ENCODE measurements at regions not wholly inside any gene's neighbourhood (a gene's known extent, or its start where the extent isn't known, plus 50 kb on each side); places are given as distances from the start of the nearest gene placed in this dataset.

DNA sequence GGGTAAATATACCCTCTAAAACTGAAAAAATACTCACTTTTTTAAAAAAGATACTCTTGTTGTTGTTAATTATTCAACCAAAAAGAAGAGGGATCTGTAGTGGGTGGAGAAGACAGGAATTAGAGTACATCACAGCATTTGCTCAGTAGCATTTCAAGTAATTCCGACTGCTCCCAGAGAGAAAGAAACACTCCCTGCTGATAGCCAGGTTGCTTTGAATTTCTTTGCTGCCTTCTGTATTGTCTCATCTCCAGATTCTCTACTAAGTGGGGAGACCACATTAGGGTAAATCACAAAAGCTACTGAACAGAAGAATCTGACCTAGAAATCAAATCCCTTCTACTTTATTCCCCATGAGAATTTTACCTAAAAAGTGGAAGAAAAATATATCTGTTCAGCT is 661.1 kb downstream of the BRINP3 start:
- Histone ChIP-seq H3K27me3 (no peaks in the 10 kb centered on the region), H3K36me3 (no peaks in the 10 kb centered on the region), H3K9me3 (no peaks in the 10 kb centered on the region), H3K4me1 (ENCODE audit: control insufficient read depth in 1 of 2, insufficient read depth in 1 of 2, low read depth in 1 of 2, low read length in 1 of 2) (no peaks in the 10 kb centered on the region), H3K27ac (no peak overlapping the region), H3K4me3 (ENCODE audit: low read depth in 1 of 2, low read length in 1 of 2) (no peak overlapping the region)
- TF ChIP-seq, protein P1, sequence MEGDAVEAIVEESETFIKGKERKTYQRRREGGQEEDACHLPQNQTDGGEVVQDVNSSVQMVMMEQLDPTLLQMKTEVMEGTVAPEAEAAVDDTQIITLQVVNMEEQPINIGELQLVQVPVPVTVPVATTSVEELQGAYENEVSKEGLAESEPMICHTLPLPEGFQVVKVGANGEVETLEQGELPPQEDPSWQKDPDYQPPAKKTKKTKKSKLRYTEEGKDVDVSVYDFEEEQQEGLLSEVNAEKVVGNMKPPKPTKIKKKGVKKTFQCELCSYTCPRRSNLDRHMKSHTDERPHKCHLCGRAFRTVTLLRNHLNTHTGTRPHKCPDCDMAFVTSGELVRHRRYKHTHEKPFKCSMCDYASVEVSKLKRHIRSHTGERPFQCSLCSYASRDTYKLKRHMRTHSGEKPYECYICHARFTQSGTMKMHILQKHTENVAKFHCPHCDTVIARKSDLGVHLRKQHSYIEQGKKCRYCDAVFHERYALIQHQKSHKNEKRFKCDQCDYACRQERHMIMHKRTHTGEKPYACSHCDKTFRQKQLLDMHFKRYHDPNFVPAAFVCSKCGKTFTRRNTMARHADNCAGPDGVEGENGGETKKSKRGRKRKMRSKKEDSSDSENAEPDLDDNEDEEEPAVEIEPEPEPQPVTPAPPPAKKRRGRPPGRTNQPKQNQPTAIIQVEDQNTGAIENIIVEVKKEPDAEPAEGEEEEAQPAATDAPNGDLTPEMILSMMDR (IDR thresholded peaks at IDR 0.05), result no peak

DNA sequence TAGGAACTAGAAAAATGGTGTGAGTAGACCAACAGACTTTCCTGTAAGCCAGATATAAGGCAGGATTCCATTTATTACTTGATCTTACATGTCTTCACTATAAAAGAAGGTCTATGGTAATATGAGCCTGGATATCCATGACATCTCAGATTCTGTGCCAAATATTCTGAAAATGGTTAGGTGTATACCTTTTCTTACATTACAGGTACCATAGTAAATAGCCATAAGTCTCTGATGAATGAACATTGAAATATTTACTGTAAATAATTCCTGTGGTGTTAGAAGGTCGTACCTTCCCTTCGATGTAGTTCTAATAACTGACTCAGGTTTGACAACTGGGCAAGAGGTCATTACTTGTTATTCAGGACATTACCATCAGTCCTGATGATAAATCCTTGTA is 657.9 kb downstream of the BRINP3 start:
- no peaks in the 10 kb centered on the region for H3K27me3 ChIP-seq
- TF ChIP-seq, protein P1 (IDR thresholded peaks at IDR 0.05), result no peak
- no peaks in the 10 kb centered on the region for H3K9me3 ChIP-seq
- H3K27ac ChIP-seq, result no peak overlapping the region
- H3K4me3 ChIP-seq (ENCODE audit: low read depth in 1 of 2, low read length in 1 of 2), result no peak overlapping the region
- no peaks in the 10 kb centered on the region for H3K36me3 ChIP-seq
- H3K4me1 ChIP-seq (ENCODE audit: control insufficient read depth in 1 of 2, insufficient read depth in 1 of 2, low read depth in 1 of 2, low read length in 1 of 2), result no peaks in the 10 kb centered on the region

DNA sequence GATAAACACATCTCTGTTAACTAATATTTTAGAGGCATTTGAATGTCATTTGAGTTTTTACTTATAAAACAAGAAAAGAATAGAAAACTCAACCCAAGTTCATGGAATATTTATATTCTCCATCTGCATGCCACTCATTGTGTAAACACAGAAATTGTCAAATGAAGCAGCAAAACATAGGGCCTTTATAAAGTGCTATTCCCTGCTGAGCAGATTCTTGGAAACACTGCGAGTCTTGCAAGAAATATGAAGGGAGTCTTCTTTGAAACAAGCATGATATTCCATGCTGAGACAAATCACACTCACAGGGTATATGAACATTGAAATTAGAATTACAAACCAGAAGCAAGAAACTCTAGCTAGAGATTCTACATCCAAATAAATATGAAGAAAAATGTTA is 655.8 kb downstream of the BRINP3 start:
- Histone ChIP-seq H3K27me3 (no peaks in the 10 kb centered on the region), H3K36me3 (no peaks in the 10 kb centered on the region), H3K4me1 (ENCODE audit: control insufficient read depth in 1 of 2, insufficient read depth in 1 of 2, low read depth in 1 of 2, low read length in 1 of 2) (no peaks in the 10 kb centered on the region), H3K9me3 (no peaks in the 10 kb centered on the region), H3K27ac (no peak overlapping the region), H3K4me3 (ENCODE audit: low read depth in 1 of 2, low read length in 1 of 2) (no peak overlapping the region)
- TF ChIP-seq, protein P1 (IDR thresholded peaks at IDR 0.05), result no peak

DNA sequence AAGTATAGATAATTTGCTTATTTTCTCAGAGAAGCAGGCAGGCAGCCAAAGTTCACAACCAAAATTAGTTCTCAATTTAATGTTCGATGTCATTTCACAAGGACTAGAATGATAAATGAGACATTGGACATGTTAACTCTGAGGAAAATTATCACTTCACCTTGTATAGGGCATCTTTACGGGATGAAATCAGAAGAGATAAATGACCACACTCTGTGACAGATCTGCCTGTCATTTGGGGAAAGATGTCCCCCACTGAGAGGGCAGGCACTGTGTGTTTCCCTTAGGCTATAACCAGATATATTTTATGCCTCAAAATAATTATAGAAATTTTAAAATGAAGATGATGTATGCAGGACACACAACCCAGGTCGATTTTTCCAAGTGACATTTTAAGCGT is 642.9 kb downstream of the BRINP3 start:
- Histone ChIP-seq H3K27me3 (no peaks in the 10 kb centered on the region), H3K4me1 (ENCODE audit: control insufficient read depth in 1 of 2, insufficient read depth in 1 of 2, low read depth in 1 of 2, low read length in 1 of 2) (no peaks in the 10 kb centered on the region), H3K4me3 (ENCODE audit: low read depth in 1 of 2, low read length in 1 of 2) (no peak overlapping the region), H3K36me3 (no peaks in the 10 kb centered on the region), H3K27ac (no peak overlapping the region), H3K9me3 (no peaks in the 10 kb centered on the region)
- TF ChIP-seq, protein P1 (IDR thresholded peaks at IDR 0.05), result no peak

DNA sequence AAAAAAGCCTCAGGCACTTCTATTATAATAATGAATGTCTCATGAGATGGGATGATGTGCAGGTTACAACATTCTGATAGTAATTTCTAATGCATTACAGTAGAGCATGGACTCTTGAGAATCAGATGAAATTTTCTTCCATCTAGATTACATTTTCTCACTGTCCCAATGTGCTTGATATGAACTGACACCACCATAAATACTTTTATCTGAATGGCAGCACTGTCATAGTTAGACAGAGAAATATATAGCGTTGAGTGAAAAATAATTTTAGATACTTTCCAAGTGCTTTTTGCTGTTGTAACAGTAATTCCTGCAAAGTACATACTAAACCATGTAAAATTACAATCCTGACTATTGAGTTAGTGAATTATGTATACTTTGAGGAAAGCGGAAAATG is 630.1 kb downstream of the BRINP3 start:
- TF ChIP-seq, protein P1 (IDR thresholded peaks at IDR 0.05), result no peak
- Histone ChIP-seq H3K27me3 (no peaks in the 10 kb centered on the region), H3K4me3 (ENCODE audit: low read depth in 1 of 2, low read length in 1 of 2) (no peak overlapping the region), H3K4me1 (ENCODE audit: control insufficient read depth in 1 of 2, insufficient read depth in 1 of 2, low read depth in 1 of 2, low read length in 1 of 2) (no peaks in the 10 kb centered on the region), H3K9me3 (no peaks in the 10 kb centered on the region), H3K36me3 (no peaks in the 10 kb centered on the region), H3K27ac (no peak overlapping the region)

DNA sequence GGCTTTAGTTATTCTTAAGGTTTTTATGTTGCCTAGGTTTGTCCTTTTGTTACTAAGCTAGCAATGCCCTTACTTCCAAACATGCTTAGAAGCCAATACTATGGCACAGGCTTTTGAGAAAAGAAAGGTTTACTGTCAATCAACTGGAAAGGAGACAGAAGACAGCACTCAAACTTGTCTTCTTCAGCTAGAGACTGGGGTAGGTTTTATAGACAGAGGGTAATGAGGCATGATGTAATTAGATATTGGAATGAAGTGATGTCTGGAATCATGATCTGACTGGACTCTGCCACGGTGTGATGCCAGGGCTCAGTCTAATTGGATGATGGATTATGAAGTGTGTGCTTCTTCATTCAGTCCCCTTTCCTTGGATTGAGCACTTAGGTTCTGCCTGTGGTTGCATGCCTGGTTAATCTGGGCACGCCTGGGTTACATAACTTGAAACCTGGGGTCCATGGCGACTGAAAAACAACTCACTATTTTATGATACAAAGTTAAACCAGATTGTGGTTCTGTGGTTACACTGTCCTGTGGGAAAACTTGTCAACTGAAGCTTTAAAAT is 625.8 kb downstream of the BRINP3 start:
- Histone ChIP-seq H3K9me3 (no peaks in the 10 kb centered on the region), H3K36me3 (no peaks in the 10 kb centered on the region), H3K4me3 (ENCODE audit: low read depth in 1 of 2, low read length in 1 of 2) (no peak overlapping the region), H3K4me1 (ENCODE audit: control insufficient read depth in 1 of 2, insufficient read depth in 1 of 2, low read depth in 1 of 2, low read length in 1 of 2) (no peaks in the 10 kb centered on the region), H3K27me3 (no peaks in the 10 kb centered on the region), H3K27ac (no peak overlapping the region)
- TF ChIP-seq, protein P1 (IDR thresholded peaks at IDR 0.05), result no peak

Data from neutrophil (primary cell).